ENCODE measurements at regions not wholly inside any gene's neighbourhood (a gene's known extent, or its start where the extent isn't known, plus 50 kb on each side); places are given as distances from the start of the nearest gene placed in this dataset.
A peak's percentile ranks its signal among the peaks of the same experiment; 100 is the strongest.

- Histone ChIP-seq H3K36me3 (ENCODE audit: insufficient read depth, low read length) (no peaks in the 10 kb centered on the region), H4K20me1 (ENCODE audit: insufficient read depth, low read length) (no peaks in the 10 kb centered on the region), H3K4me2 (ENCODE audit: low read length) (no peak overlapping the region), H3K9me3 (ENCODE audit: low read length) (no peaks in the 10 kb centered on the region), H2AFZ (ENCODE audit: low read length) (peak overlapping the region; percentile 5; the same call in 1 of the 2 replicates), H3K27ac (ENCODE audit: low read depth, low read length, poor library complexity, severe bottlenecking) (no peak overlapping the region), H3K79me2 (ENCODE audit: insufficient read depth, low read depth, low read length) (no peaks in the 10 kb centered on the region), H3K4me1 (ENCODE audit: insufficient read depth, low read length, poor library complexity, severe bottlenecking) (peaks cover 7% of the 10 kb centered on the region), H3K4me3 (ENCODE audit: low read depth, low read length, poor library complexity, severe bottlenecking) (no peak overlapping the region), H3K9me2 (ENCODE audit: insufficient read depth, low read length) (no peaks in the 10 kb centered on the region)
- POLR2A ChIA-PET = no interaction called here
- CTCF ChIA-PET (ENCODE audit: unreplicated experiment) = no interaction called here
- intact Hi-C loops (cut with micrococcal nuclease; ENCODE audit: unreplicated experiment) = no loop called here
- TF ChIP-seq EZH2phosphoT487 (IDR thresholded peaks at IDR 0.05; ENCODE audit: borderline replicate concordance, low read depth, low read length) (no peak), CTCF (conservative IDR thresholded peaks at IDR 0.05; ENCODE audit: low read length) (no peak)
- BruUV-seq (replicated peaks) = no TSS peak
- DNase-seq (ENCODE audit: low spot score) = peak; percentile 35
Measured at GRCh38 chr5:57007344-57007743, 55.4 kb upstream of the MIER3 start.

GRCh38 chr5:57009811-57010210, 57.9 kb upstream of the MIER3 start:
- TF ChIP-seq EZH2phosphoT487 (IDR thresholded peaks at IDR 0.05; ENCODE audit: borderline replicate concordance, low read depth, low read length) (no peak), CTCF (conservative IDR thresholded peaks at IDR 0.05; ENCODE audit: low read length) (no peak)
- Histone ChIP-seq H3K9me2 (ENCODE audit: insufficient read depth, low read length) (no peaks in the 10 kb centered on the region), H3K79me2 (ENCODE audit: insufficient read depth, low read depth, low read length) (no peaks in the 10 kb centered on the region), H3K4me2 (ENCODE audit: low read length) (no peak overlapping the region), H3K4me1 (ENCODE audit: insufficient read depth, low read length, poor library complexity, severe bottlenecking) (peaks cover 7% of the 10 kb centered on the region), H3K4me3 (ENCODE audit: low read depth, low read length, poor library complexity, severe bottlenecking) (no peak overlapping the region), H2AFZ (ENCODE audit: low read length) (no peak overlapping the region), H3K36me3 (ENCODE audit: insufficient read depth, low read length) (no peaks in the 10 kb centered on the region), H3K9me3 (ENCODE audit: low read length) (no peaks in the 10 kb centered on the region), H4K20me1 (ENCODE audit: insufficient read depth, low read length) (no peaks in the 10 kb centered on the region), H3K27ac (ENCODE audit: low read depth, low read length, poor library complexity, severe bottlenecking) (no peak overlapping the region)
- no TSS peak for BruUV-seq (replicated peaks)
- intact Hi-C loops (cut with micrococcal nuclease; ENCODE audit: unreplicated experiment) = no loop called here
- no peak for DNase-seq (ENCODE audit: low spot score)
- CTCF ChIA-PET (ENCODE audit: unreplicated experiment) = no interaction called here
- POLR2A ChIA-PET = no interaction called here

- Histone ChIP-seq H4K20me1 (ENCODE audit: insufficient read depth, low read length) (no peaks in the 10 kb centered on the region), H3K4me1 (ENCODE audit: insufficient read depth, low read length, poor library complexity, severe bottlenecking) (peaks cover 7% of the 10 kb centered on the region), H3K36me3 (ENCODE audit: insufficient read depth, low read length) (no peaks in the 10 kb centered on the region), H3K27ac (ENCODE audit: low read depth, low read length, poor library complexity, severe bottlenecking) (no peak overlapping the region), H2AFZ (ENCODE audit: low read length) (no peak overlapping the region), H3K4me3 (ENCODE audit: low read depth, low read length, poor library complexity, severe bottlenecking) (no peak overlapping the region), H3K4me2 (ENCODE audit: low read length) (no peak overlapping the region), H3K79me2 (ENCODE audit: insufficient read depth, low read depth, low read length) (no peaks in the 10 kb centered on the region), H3K9me2 (ENCODE audit: insufficient read depth, low read length) (no peaks in the 10 kb centered on the region), H3K9me3 (ENCODE audit: low read length) (no peaks in the 10 kb centered on the region)
- CTCF ChIA-PET (ENCODE audit: unreplicated experiment) = no interaction called here
- DNase-seq (ENCODE audit: low spot score) = no peak
- intact Hi-C loops (cut with micrococcal nuclease; ENCODE audit: unreplicated experiment) = no loop called here
- TF ChIP-seq EZH2phosphoT487 (IDR thresholded peaks at IDR 0.05; ENCODE audit: borderline replicate concordance, low read depth, low read length) = no peak
- TF ChIP-seq CTCF (conservative IDR thresholded peaks at IDR 0.05; ENCODE audit: low read length) = no peak
- BruUV-seq (replicated peaks) = no TSS peak
- POLR2A ChIA-PET = no interaction called here
Measured at GRCh38 chr5:57010786-57011185, 58.9 kb upstream of the MIER3 start.

All from OCI-LY7 (cell line).